Endometrial microvascular endothelial cells (primary cell): ENCODE measurements at regions not wholly inside any gene's neighbourhood (a gene's known extent, or its start where the extent isn't known, plus 50 kb on each side); places are given as distances from the start of the nearest gene placed in this dataset.

Experiments used
- in situ Hi-C: cut with HindIII; loops from 2 replicates; pipeline ENCODE4 v1.10.0; 2017; ENCODE audit warnings: low sequenced_read_pairs, low pct_unique_long_range_greater_than_20kb; ENCODE audit errors: inconsistent ontology term

DNA sequence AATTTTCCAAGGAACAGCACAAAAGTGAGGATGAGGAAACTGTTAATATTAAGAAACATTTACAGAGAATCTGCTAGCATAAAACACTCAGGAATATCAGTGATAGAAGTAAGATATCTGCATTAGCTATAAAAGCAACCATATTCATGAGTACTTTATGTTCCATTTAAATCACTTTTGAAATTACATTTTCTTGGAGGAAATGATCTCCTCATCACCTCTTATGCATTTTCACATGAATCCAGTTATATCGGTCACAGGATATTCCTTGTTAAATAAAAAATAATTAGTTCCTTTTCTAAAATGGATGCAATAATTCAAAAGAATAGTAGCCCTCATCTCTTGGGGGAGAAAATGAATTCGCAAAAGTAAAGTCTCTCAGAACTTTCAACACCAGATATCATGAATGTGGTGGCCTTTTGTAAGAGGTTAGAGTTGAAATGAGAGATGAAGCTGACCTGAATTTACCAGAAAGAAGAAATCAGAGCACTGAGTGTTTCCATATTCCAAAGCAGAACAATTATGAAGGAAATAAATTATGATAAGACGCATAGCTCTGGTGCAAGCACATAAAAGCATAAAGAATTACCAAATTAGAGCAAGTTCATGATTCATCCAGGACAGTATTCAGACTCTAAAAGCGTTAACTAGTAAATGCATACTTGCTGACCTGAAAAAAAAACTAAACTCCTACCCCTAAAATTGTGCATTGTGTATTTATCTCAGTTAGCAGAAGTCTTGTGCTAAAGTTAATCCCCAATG, 321.9 kb upstream of the CCDC54 start:
- in situ Hi-C loops, result no loop called here

- in situ Hi-C loops, result no loop called here
These were observed 315.8 kb upstream of the CCDC54 start for GRCh38 chr3:107061466-107061865.

DNA sequence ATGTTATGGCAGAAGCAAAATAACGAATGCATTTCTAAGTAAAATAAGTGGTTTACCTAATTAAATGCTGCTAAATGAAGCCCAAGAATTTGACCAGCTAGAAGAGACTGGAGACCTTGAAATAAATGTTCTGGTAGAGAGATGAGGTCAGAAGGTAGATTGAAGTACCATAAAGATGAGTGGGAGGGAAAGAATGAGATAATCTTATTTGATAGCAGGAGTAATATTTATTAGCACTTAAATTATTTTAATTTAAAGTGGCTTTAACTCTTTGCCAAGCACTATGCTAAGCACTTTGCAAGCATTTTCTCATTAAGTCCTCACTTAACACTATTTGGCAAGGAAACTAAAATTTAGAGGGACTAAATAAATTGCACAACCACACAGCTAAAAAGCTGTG, 314.9 kb upstream of the CCDC54 start:
- in situ Hi-C loops, result no loop called here

GRCh38 chr3:107062787-107063186, 314.5 kb upstream of the CCDC54 start:
- in situ Hi-C loops, result no loop called here

DNA sequence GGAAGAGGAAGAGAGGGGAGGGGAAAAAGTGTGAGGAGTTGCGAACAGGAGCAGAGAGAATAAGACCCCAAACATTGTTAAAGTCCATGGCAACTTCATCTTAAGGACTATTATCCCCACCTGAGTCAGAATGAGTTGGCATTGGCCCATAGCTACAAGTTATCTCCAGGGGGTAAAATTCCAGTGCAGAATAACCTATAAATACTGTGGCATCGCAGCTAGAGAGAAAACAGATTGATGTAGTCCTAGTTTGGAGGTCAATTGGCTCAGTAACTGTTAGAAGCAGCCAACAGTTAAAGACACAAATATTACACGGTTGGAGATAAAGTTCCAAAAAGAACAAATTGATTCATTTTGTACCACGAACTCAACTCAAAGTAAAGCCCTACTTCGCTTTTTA, 313.9 kb upstream of the CCDC54 start:
- in situ Hi-C loops, result no loop called here

DNA sequence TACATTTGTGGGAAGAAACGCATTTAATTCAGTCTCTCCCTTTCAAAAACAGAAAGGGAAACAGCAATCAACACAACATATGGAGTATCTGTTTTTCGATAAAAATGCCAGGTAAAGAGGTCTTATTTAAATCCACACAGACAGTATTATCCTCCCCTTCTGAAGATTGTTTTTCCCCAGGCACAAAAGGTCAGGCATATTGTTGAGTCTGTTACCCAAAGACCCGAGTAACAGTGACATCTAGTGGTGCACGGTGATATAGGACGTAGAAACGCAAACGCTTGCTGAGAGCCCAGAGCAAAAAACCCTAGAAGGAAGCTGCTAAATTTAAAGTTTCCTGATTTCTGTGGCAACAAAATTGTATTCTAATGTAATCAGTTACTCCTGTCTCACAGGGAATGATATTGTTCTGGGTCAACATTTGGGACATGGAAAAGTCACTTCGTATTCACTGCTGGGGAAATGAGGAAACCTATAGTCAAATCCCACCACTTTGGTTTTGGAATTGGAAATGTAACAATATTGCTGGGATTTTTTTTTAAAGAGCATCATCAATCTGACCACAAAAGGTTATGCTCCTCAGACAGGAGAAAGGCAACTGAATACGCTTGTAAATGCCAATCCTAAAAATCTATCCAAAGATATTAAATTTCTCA, 312.7 kb upstream of the CCDC54 start:
- in situ Hi-C loops, result no loop called here

- in situ Hi-C loops, result no loop called here
These were observed 312.0 kb upstream of the CCDC54 start for GRCh38 chr3:107065094-107065861.

DNA sequence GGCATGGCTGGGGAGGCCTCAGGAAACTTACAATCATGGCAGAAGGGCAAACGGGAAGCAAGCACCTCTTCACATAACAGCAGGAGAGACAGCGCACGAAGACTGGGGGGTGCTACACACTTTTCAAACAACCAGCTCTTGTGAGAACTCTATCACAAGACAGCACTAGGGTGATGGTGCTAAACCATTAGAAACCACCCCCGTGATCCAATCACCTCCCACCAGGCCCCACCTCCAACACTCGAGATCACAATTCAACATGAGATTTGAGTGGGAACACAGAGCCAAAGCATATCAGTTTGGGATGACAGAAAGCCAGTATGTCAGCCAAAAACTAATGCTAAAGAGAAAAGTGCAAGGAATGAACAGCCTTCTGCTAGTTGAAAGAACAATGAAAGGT, 309.8 kb upstream of the CCDC54 start:
- in situ Hi-C loops, result no loop called here

GRCh38 chr3:107068980-107069379, 308.3 kb upstream of the CCDC54 start:
- in situ Hi-C loops, result no loop called here

DNA sequence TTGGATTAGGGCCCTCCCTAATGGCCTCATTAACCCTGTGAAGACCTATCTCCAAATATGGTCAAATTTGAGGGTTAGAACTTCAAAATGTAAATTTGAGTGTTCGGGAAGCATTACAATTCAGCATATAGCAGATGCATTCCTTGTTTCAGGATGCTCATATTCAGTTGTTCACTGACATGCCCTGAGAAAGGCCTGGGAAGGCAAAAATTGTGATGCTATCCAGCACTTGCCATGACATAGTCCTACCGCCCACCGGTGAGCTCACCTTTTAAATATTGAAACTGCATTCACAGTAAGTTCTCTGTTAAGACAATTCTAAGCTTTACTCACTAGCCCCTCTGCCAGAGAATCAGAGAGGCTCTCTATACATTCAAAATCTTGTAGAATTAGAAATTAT, 300.3 kb upstream of the CCDC54 start:
- in situ Hi-C loops, result no loop called here

- in situ Hi-C loops, result no loop called here
These were observed 299.8 kb upstream of the CCDC54 start for GRCh38 chr3:107077391-107077790.

GRCh38 chr3:107082527-107082926, 294.7 kb upstream of the CCDC54 start:
- in situ Hi-C loops, result no loop called here

DNA sequence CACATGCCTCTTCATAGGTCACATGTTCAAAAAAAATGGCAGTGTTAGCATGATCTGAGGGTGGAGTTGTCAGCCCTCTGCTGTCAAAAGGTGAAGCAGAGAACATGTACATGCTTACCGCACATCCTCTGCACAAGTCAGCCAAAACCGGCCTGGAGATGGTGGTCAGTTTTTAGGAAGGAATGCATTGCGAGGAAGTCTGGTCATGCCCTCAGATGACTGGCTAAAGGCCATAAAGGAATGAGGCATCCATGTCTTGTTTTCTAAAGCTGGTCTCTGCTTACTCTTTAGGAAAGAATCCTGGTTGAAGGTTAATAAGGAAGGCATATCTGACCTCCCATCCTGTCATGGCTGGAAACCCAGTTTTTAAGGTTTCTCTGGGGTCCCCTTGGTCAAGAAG, 292.0 kb upstream of the CCDC54 start:
- in situ Hi-C loops, result no loop called here

- in situ Hi-C loops, result no loop called here
These were observed 285.1 kb upstream of the CCDC54 start for GRCh38 chr3:107092121-107092520.

- in situ Hi-C loops, result no loop called here
These were observed 278.4 kb upstream of the CCDC54 start for GRCh38 chr3:107098864-107099263.

DNA sequence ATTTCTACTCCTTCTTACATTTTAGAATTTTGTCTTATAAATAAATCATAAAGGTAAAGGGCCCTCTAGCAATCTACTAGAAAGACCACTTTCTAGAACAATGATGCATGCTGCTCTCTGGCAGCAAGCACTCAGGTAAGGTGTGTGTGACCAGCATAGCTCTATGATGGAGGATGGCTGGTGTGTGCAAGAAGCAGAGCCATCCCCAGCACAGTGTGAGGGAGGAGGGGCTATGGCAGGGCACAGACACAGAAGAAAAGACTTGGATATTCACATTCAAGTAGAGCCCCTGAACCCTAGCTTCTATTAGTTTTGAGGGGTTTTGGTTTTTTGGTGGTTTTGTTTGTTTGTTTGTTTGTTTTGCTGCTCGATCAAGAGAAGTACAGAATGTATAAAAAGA, 277.1 kb upstream of the CCDC54 start:
- in situ Hi-C loops, result no loop called here

- in situ Hi-C loops, result no loop called here
These were observed 276.7 kb upstream of the CCDC54 start for GRCh38 chr3:107100573-107100972.

DNA sequence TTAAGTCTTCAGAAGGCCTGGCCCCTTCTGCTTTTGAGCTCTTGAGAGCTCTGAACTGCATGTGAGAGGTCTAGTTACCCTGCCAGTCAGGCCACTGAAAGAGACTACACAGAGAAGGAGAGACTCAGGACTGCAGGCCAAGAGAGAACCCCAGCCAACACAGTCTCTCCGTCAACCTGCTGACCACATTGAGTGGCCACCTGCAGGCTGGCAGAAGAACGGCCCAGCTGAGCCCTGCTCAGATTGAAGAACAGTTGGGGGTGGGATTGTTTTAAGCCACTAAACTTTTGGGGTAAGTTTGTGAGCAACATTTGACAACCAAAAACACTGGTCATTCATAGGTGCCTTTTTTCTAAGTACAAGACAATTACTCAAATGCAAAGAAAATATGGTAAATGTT, 273.5 kb upstream of the CCDC54 start:
- in situ Hi-C loops, result no loop called here

- in situ Hi-C loops, result no loop called here
These were observed 270.9 kb upstream of the CCDC54 start for GRCh38 chr3:107106316-107106715.

DNA sequence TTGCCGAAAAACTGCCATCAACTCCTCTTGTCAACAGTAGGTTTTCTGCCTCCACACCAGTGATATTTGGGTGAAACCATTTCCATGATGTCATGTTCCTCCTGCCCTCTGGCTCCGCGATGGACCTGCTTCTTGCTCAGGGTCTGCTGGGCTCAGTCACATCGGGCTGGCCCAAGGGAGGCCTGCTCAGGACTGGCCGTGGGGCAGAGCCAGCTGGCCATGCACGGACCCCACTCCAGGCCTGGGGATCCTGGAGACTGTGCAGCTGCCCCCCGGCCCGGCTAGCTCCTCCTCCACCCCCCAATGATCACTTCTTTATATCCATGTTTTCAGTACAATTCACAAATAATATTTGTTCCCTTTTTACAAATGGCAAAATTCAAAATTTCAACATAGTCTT, 270.3 kb upstream of the CCDC54 start:
- in situ Hi-C loops, result no loop called here
